T47D (cell line): ENCODE measurements at regions not wholly inside any gene's neighbourhood (a gene's known extent, or its start where the extent isn't known, plus 50 kb on each side); places are given as distances from the start of the nearest gene placed in this dataset.
"Not testable (repeated sequence)": the region's sequence is repeated elsewhere in the genome, so short reads cannot be mapped to it uniquely, and the experiment has no call there.

ENCODE experiments used
- DNase-seq, 2 experiments: peaks; one replicate each; pipeline versions ENCODE4 v3.0.0 to v3.0.0-alpha.2; 2011 to 2012; ENCODE audit warnings: low read depth in 1 of 2, low spot score in 1 of 2
- JUND ChIP-seq: IDR thresholded peaks from 2 replicates; pipeline ENCODE4 v1.6.1; 2012; ENCODE audit warnings: low read depth
- in situ Hi-C: cut with HindIII; loops from 2 replicates; pipeline ENCODE4 v1.10.0; 2016; ENCODE audit warnings: low sequenced_read_pairs, low pct_unique_long_range_greater_than_20kb

GRCh38 chr13:65784088-65784816, 1445.9 kb downstream of the PCDH9 start:
- no peak for TF ChIP-seq JUND
- in situ Hi-C loops: no loop called here
- no peak for DNase-seq

GRCh38 chr13:65783383-65783782, 1446.8 kb downstream of the PCDH9 start:
- in situ Hi-C loops: no loop called here
- no peak for TF ChIP-seq JUND
- no peak for DNase-seq

GRCh38 chr13:65771704-65772313, 1458.3 kb downstream of the PCDH9 start:
- in situ Hi-C loops, DNase-seq: not testable (repeated sequence)

GRCh38 chr13:65768545-65768944, 1461.6 kb downstream of the PCDH9 start:
- TF ChIP-seq JUND: no peak
- in situ Hi-C loops: no loop called here
- DNase-seq: peak in 1 of 2 experiments; percentile 69

- in situ Hi-C loops: no loop called here
- no peak for DNase-seq
- TF ChIP-seq JUND: no peak
Measured at GRCh38 chr13:65763811-65764210, 1466.3 kb downstream of the PCDH9 start.

GRCh38 chr13:65762012-65762411, 1468.1 kb downstream of the PCDH9 start:
- in situ Hi-C loops: no loop called here
- no peak for TF ChIP-seq JUND
- DNase-seq: no peak

- TF ChIP-seq JUND: no peak
- in situ Hi-C loops: no loop called here
- DNase-seq: no peak
Measured at GRCh38 chr13:65756071-65756671, 1474.0 kb downstream of the PCDH9 start.

- TF ChIP-seq JUND: no peak
- in situ Hi-C loops: no loop called here
- DNase-seq: no peak
Measured at GRCh38 chr13:65748227-65748626, 1481.9 kb downstream of the PCDH9 start.

GRCh38 chr13:65746406-65746921, 1483.7 kb downstream of the PCDH9 start:
- in situ Hi-C loops: no loop called here
- DNase-seq: no peak
- TF ChIP-seq JUND: no peak

- in situ Hi-C loops: no loop called here
- no peak for TF ChIP-seq JUND
- DNase-seq: no peak
Measured at GRCh38 chr13:65744836-65745235, 1485.3 kb downstream of the PCDH9 start.

GRCh38 chr13:65733110-65733509, 1497.0 kb downstream of the PCDH9 start:
- TF ChIP-seq JUND: no peak
- in situ Hi-C loops: no loop called here
- DNase-seq: no peak

- no peak for DNase-seq
- no peak for TF ChIP-seq JUND
- in situ Hi-C loops: no loop called here
Measured at GRCh38 chr13:65727070-65727469, 1503.1 kb downstream of the PCDH9 start.

- in situ Hi-C loops: no loop called here
- no peak for TF ChIP-seq JUND
- DNase-seq: no peak
Measured at GRCh38 chr13:65725006-65725405, 1505.1 kb downstream of the PCDH9 start.
